T-helper 1 cell (primary cell): ENCODE measurements at regions not wholly inside any gene's neighbourhood (a gene's known extent, or its start where the extent isn't known, plus 50 kb on each side); places are given as distances from the start of the nearest gene placed in this dataset.

ENCODE experiments used
- DNase-seq, 5 donors: peaks; one replicate each; pipeline ENCODE4 v3.0.0-alpha.2; 2012 to 2020

DNA sequence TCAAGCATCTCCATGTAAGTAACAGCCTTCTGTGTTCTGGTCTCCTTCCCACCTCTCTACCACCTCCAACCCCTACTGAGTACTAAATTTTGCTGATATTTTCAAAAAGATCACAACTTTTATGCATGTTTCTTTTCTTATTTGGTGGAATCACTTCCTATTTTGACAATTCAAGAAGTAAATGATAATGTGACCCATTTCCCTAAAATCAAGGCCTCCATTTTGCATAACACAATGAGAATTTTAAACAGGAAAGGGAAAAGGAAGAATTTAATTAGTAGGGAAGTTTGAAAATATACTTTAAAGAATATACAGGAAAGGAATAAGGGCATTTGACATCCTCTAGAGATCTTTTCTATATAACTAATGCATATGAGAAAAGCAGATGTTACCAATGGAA lies 212.9 kb upstream of the RASA1 start:
- DNase-seq: no peak

GRCh38 chr5:87061046-87061445 lies 206.6 kb upstream of the RASA1 start:
- DNase-seq: no peak

- no peak for DNase-seq
Observed at GRCh38 chr5:87069311-87069710, 198.4 kb upstream of the RASA1 start.

DNA sequence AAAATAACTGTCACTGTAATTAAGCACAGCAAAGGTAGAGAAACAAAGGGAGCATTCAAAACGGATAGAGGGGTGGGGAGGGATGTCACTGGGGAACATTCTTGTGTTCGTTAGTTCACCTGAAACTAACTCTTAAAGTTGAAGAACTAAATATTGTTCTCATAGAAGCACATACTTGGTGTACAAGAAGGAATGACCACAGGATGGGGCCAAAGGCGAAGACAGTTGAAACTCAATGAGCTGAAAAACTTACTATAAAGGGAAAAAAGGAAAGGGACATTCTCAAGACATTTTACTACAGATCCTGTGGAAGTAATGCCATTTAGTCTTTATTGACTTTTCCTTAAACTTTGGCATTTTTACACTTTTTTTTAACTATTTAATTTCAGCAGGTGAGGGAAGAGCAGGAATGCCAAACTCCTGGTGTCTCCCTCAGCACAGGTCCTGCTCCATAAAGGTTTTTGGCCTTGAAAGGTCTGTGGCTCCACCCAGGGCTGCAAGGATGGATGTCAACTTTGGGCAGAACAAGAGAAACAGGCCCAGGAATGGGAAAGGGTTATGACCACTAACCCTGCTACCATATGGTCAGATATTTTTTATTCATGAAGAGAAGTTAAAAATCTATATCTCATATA lies 197.6 kb upstream of the RASA1 start:
- no peak for DNase-seq

DNA sequence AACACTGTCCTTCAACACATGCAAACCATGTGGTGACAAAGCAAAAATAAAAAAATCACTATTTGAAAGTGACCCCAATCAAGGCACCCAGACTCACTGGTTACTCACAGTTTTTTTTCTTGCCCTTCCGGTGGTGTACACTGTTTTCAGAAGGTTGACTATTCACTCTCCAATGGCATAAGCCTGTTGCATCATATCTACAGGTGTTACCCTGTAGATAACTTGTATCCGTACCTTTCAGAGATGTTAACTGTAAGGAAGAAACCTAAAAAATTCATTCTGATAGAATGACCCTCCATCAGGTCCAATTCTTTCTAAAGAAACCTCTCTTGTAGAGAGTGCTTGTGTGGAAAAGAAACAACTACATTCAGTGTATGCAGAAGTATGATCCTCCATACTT lies 193.6 kb upstream of the RASA1 start:
- no peak for DNase-seq

- DNase-seq: peak in 1 of 5 donors; percentile 82
Observed at GRCh38 chr5:87074934-87075541, 192.6 kb upstream of the RASA1 start.

- no peak for DNase-seq
Observed at GRCh38 chr5:87076411-87076810, 191.3 kb upstream of the RASA1 start.

- peak in 1 of 5 donors; percentile 8 for DNase-seq
Observed at GRCh38 chr5:87076931-87077330, 190.8 kb upstream of the RASA1 start.

GRCh38 chr5:87079219-87079618 lies 188.5 kb upstream of the RASA1 start:
- no peak for DNase-seq

DNA sequence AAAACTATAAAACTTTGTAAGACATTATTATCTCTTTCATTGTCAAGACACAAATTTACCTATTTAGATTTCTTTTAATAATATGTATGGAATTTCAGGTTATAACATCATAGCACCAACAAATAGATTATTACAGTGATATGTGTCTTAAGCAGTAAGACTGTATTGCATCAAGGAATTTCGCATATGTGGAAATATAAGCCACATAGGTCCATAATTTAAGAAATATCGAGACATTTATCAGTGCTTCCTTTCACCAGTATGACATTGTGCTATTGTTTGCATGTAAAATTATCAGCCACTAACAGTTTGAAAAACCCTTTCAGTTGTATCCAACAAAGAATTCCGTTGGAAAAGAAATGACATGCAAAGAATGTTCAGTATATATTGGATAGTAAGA lies 186.7 kb upstream of the RASA1 start:
- no peak for DNase-seq

DNA sequence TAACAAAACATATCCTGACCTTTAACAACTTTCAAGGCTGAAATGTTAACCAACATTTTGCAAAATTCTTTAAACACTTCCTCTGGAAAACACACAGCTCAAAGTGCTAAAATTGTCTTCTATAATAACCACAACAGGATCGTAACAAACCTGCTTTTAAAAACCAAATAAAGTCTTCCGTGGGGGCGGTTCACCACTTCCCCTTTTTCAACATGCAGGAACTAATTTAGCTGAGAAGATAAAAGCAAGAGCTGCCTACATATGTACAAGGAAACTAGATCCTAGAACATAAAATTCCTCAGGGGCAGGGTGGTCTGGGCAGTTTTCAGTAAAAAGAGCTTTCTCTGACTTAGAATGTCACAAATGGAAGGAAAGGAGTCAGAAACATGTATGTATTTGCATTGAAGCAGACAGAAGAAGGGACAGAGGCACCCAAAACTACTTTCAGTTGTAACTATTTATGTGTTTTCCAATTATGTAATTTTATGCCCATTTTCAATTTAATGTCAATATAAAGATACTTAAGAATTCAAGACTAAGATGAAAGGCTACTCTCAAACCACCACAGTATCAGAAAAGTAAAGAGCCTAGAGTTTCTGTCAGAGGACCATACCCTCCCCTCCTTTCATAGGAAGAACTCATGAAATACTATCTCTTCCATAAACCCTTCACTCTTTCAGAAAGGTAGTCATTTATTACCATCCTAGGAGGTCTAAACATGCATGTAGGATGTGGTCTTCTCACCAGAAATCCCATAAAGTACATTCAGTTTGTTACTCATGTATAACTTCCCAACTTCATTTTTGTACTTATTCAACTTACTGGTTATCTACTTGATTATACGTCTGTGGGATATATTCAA lies 185.9 kb upstream of the RASA1 start:
- peak in 1 of 5 donors; percentile 68 for DNase-seq

DNA sequence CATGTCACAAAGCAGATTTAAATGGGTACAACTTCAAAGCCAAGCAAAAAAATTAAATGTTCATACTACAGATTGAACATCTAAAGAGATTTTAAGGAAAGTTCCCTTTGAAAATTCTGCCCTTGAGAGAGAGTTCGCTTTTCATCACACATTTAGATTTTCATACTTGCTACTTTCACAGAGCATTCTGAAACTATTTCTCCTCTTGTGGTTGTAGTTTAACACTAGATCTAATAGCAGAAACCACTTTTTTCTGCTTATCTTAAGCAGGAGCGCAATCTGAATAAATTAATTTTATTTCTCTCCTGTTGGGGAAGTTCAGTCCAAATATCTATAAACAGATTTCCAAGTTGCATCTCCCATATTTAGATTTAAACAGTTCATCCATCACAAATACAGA lies 173.3 kb upstream of the RASA1 start:
- no peak for DNase-seq

DNA sequence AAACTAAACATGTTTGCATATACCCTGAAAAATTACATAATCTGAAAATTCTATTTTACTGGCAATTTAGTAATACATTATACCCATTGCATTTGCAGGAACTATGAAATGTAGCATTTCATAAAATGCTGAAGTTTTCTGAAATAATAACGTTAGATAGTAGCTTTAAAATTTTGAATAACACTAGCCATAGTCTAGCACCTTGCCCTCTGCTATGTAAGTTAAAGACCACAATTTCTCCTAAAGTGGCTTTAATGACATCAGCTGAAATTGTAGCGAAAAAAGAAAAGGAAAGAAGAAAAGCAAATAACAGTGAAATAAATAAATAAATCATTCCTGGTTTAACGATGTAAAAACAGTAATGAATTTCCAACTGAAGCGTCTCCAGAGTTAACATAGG lies 172.8 kb upstream of the RASA1 start:
- no peak for DNase-seq

- DNase-seq: no peak
Observed at GRCh38 chr5:87095787-87096186, 171.9 kb upstream of the RASA1 start.

GRCh38 chr5:87097664-87098063 lies 170.0 kb upstream of the RASA1 start:
- no peak for DNase-seq

DNA sequence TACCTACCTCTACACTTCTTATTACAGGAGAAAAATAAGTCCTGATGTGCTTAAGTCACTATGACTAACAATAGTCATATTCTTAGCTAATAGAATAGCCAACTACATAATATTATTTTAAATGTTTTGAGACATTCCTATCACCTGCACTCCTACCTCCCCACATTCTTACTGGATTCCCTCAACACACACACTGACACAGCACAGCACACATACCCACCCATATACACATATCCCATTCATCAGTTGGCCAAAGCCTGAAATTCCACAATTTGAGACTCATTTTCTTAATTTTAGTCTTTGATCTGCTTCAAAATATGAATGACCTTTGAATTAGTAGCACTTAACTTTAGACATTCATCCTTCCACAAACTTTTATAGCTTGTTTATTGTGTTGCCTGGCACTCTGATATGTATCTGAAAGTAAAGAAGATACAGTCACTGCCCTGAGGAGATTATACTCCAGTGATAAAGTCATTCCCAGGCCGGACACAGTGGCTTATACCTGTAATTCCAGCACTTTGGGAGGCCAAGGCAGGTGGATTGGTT lies 168.3 kb upstream of the RASA1 start:
- no peak for DNase-seq

- DNase-seq: no peak
Observed at GRCh38 chr5:87099968-87100367, 167.7 kb upstream of the RASA1 start.

GRCh38 chr5:87101321-87101720 lies 166.4 kb upstream of the RASA1 start:
- DNase-seq: no peak

- DNase-seq: no peak
Observed at GRCh38 chr5:87102841-87103240, 164.8 kb upstream of the RASA1 start.

- DNase-seq: no peak
Observed at GRCh38 chr5:87103616-87104287, 163.9 kb upstream of the RASA1 start.

DNA sequence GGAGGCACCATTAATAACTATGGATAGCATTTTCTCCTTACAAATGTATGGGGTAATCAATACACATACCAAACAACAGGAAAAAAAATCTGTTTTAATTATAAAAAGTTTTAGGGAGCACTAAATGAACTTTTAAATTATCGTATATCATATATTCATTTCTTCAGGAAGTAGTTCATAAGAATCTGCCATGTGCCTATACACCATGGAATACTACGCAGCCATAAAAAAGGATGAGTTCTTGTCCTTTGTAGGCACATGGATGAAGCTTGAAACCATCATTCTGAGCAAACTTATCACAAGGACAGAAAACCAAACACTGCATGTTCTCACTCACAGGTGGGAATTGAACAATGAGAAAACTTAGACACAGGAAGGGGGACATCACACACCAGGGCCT lies 162.1 kb upstream of the RASA1 start:
- no peak for DNase-seq

GRCh38 chr5:87109746-87110145 lies 157.9 kb upstream of the RASA1 start:
- no peak for DNase-seq

DNA sequence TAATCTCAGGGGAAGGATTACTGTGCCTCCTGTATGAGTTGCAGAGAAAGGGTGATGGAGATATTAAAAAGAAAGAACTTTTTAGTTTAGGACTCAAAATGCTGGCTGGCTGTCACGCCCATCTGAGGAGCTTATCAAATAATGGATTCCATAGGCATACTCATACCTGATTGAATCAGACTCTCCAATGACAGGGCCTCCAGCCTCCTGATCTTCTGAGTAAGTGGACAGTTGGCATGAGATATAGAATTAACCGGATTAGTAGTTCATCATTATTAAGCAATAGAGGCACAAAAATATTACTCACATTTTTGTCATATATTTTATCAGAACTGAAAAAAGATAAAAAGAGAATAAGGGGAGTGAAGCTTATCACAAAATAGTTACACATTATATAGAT lies 157.0 kb upstream of the RASA1 start:
- DNase-seq: no peak
